SHP77 (cell line): ENCODE measurements at regions not wholly inside any gene's neighbourhood (a gene's known extent, or its start where the extent isn't known, plus 50 kb on each side); places are given as distances from the start of the nearest gene placed in this dataset.

Experiments
- DNase-seq, 2 experiments: peaks; one replicate each; lab custom pipeline; 2025; lab: John Stamatoyannopoulos, UW

- peak; percentile 15 to 36 for DNase-seq
Observed at GRCh38 chr3:73745526-73746191, 120.9 kb upstream of the PDZRN3 start.

GRCh38 chr3:73743551-73743950 lies 118.8 kb upstream of the PDZRN3 start:
- DNase-seq = no peak

DNA sequence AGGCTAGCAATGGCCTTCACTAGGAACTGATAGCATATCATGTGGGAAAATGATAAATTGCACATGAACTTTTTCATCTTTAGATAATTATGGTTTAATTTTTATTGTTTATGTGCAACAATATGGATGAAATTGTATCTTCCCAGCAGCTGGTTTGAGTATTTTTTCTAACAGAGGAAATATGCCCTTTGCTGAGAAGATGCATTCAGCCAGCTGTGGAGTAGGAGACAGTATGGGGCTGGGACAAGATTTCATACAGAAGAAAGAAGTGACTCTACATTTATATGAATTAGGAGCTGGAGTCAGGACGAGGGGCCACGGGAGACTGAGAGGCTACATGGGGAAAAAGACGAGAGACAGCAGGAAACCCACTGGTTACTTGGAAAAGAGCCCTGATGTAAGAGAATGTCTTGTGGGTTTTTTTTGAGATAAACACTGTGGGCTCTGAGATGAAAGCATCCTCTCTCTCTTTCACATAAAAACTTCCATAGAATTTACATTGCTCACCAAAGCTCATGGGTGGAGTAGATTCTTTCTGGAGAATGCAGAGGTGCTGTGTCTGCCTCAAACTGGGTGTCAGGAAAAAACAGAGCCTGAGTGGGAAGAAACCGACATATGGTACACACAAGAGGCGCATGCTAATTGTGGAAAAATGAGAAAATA lies 115.2 kb upstream of the PDZRN3 start:
- no peak for DNase-seq

DNA sequence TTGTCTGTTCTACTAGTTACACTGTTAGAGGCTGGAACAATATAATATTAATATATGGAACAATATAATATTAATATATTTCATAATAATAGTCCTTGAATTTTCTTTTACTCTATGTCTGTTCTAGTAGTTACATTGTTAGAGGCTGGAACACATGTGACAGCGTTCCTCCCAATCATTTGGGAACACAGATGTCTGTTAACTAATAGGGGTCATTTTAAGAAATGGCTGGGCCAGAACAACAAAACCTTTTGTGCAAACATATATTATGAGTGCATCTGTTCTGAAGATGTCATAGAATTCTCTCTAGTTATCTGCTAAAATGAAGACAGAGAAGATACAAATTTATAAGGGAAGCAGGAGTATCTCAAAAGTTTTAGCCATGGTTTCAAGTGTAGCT lies 114.0 kb upstream of the PDZRN3 start:
- DNase-seq = no peak

GRCh38 chr3:73734211-73735089 lies 109.7 kb upstream of the PDZRN3 start:
- no peak for DNase-seq

- DNase-seq = peak; percentile 76 to 82
Observed at GRCh38 chr3:73733746-73734145, 109.0 kb upstream of the PDZRN3 start.

- peak; percentile 51 to 59 for DNase-seq
Observed at GRCh38 chr3:73729969-73730440, 105.3 kb upstream of the PDZRN3 start.

GRCh38 chr3:73727854-73728253 lies 103.1 kb upstream of the PDZRN3 start:
- no peak for DNase-seq

- no peak for DNase-seq
Observed at GRCh38 chr3:73727117-73727821, 102.5 kb upstream of the PDZRN3 start.

DNA sequence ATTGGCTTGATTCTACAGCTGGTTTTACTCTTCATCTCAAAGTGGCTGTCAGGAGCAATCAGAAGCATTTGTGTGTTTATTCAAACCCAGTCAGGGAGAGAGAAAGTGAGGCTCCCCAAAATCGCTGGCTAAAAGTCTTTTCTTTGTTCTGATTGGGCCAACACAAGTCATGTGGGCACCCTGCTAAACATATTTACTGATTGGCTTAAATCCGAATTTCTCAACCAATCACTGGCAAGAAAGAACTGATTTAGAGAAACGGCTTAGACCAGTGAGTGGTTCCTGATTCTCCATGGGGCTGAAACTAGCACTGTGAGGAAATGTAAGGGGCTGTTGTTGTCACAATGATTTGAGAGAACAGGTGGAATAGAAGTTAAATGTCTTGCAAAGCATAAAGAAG lies 98.9 kb upstream of the PDZRN3 start:
- DNase-seq = no peak

- DNase-seq = no peak
Observed at GRCh38 chr3:73719861-73720260, 95.1 kb upstream of the PDZRN3 start.

GRCh38 chr3:73719413-73719851 lies 94.7 kb upstream of the PDZRN3 start:
- DNase-seq = no peak

DNA sequence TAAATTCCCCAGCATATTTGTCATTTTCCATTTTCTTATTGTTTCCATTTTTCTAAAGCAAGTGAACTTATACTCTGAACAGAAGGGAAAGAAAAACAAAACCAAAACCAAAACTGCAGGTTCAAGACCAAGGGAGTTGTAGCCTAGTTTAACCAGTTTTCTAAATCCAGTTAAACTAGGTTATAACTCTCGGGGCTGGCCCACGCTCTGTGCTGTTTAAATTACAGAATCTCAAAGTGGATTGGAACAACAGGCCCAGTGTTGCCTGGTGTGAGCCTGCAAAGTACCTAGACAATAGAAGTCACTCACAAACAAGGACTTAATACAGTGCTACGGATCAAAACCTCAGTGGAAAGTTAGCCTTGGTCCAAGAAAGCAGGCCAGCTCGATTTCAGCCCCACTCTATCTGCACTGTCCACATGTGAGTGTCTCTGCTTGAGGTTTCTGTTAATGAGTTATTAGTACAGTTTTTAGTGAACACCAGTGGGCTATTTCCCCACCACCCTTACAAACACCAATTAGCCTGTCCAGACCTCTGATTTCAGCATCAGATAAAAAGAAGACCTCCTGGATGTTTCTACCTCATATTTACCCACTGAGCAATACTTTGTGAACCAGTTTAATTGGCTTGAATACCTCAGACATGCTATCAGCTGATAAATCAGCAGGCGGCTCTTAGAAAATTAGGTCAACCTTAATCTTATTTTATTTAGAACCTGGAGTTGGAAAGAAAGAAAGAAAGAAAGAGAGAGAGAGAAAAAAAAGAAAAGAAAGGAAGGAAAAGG lies 93.8 kb upstream of the PDZRN3 start:
- no peak for DNase-seq

DNA sequence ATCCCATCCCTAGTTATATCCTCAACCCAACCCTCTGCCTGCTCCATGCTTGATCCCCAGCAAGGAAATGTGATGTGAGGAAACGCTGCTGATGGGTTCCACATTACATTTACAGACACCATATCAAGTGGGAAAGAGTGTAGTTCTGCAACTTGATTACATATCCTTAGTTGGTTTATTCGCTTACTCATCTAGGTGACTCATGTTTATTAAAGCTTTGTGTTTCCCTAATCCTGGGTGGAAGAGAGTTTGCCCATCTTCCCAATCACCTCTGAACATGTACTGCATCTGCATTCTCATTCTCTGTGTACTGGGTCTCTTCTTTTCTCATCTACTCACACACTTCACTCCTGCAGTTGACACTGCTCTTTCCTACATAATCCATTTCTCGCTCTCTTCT lies 91.7 kb upstream of the PDZRN3 start:
- DNase-seq = no peak

- DNase-seq = no peak
Observed at GRCh38 chr3:73710340-73710739, 85.6 kb upstream of the PDZRN3 start.

- DNase-seq = no peak
Observed at GRCh38 chr3:73709712-73710111, 85.0 kb upstream of the PDZRN3 start.

DNA sequence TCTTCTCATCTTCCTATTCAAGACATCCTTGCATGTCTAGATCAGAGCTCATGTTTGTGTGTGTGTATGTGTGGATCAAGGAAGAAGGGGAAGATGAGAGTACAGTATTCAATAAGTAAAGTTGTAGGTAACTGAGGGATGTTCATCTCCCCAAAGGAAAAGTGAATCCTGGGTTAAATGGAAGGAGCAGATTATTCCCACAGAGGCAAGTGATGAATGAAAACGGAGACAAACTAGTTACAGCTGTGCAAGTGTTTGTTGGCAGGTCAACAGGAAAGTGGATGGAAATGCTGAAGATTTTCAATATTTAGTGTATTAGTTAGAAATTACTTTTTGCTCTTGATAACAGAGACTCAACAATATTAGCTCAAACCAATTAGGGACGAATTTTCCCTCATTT lies 84.2 kb upstream of the PDZRN3 start:
- no peak for DNase-seq

GRCh38 chr3:73707772-73708171 lies 83.0 kb upstream of the PDZRN3 start:
- no peak for DNase-seq

GRCh38 chr3:73706771-73707170 lies 82.0 kb upstream of the PDZRN3 start:
- DNase-seq = no peak

DNA sequence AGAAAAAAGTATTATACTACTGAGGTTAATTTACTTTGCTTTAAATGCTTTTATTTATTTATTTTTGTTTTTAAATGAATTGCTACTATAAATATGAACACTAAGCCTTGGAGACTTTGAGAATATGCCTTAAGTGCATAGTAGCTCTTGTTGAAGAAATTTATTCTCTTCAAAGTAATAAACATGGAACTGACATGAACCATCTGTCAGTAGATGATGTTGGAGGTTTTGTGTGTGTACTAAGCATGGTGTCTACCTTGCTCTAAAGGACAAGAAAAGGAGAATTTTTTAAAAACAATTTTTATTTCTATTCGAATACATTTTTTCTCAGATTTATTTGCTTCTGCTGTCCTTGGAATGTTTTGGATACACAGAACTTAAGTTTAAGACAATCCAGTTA lies 81.1 kb upstream of the PDZRN3 start:
- no peak for DNase-seq

- no peak for DNase-seq
Observed at GRCh38 chr3:73699327-73699726, 74.6 kb upstream of the PDZRN3 start.
